HepG2 (cell line): ENCODE measurements at regions not wholly inside any gene's neighbourhood (a gene's known extent, or its start where the extent isn't known, plus 50 kb on each side); places are given as distances from the start of the nearest gene placed in this dataset.

Experiments
- ATAC-seq: fragments of 200-7000 bp; cut with Tn5 transposase; 3 replicates; pipeline ENCODE4 v1.9.1; 2020; ENCODE audit warnings: mild to moderate bottlenecking, moderate library complexity
- BruUV-seq: library from RNA; stranded (reverse); fragments of 400-500 nt; replicated peaks from 2 replicates; lab custom pipeline; 2021; lab: Mats Ljungman, UMichigan
- CTCF ChIA-PET: fragments of 300-600 bp; formaldehyde crosslinking; extraction: SDS; loops from one replicate; lab custom pipeline; 2021; ENCODE audit warnings: low total read pairs, inconsistent platforms, low intra/inter-chr PET ratio; lab: Yijun Ruan, JAX
- POLR2A ChIA-PET: fragments of 350-600 bp; sonication (Branson Sonifier 250); formaldehyde crosslinking; loops from one replicate; lab custom pipeline; 2020; ENCODE audit warnings: antibody characterized with exemption, inconsistent platforms; lab: Yijun Ruan, JAX
- DNase-seq: peaks from one replicate; pipeline ENCODE4 v3.0.0-alpha.2; 2015; ENCODE audit warnings: low spot score
- FAIRE-seq: peaks from 3 replicates; lab custom pipeline; 2011; peaks lifted over from hg19 to GRCh38; lab: Jason Lieb, UNC
- H2AFZ ChIP-seq: one replicate; pipeline ENCODE4 v1.6.1; 2011; ENCODE audit warnings: low read length, inconsistent platforms
- H3K27ac ChIP-seq: fragments of 300-600 bp; 3 replicates; pipeline ENCODE4 v1.8.0; 2011; ENCODE audit warnings: mixed run types, mild to moderate bottlenecking, mixed read lengths, low read length, inconsistent platforms; ENCODE audit not compliant: insufficient read depth; ENCODE audit errors: extremely low read length
- H3K27me3 ChIP-seq, 2 experiments: fragments of 200-600 bp in 1 of 2; 2 replicates in 1 of 2; 3 replicates in 1 of 2; pipeline versions ENCODE4 v1.6.0 to v1.8.0; 2011; ENCODE audit warnings: low read length in 2 of 2, mild to moderate bottlenecking in 2 of 2, moderate library complexity in 2 of 2, inconsistent platforms in 1 of 2; ENCODE audit not compliant: insufficient read depth in 2 of 2, control insufficient read depth in 1 of 2
- H3K36me3 ChIP-seq, 2 experiments: fragments of 200-600 bp in 1 of 2; replicated peaks in 1 of 2; 2 replicates in 1 of 2; 3 replicates in 1 of 2; pipeline versions ENCODE4 v1.5.1 to v1.8.0; 2011; ENCODE audit warnings: low read length in 2 of 2, inconsistent platforms in 1 of 2; ENCODE audit not compliant: insufficient read depth in 2 of 2, control insufficient read depth in 1 of 2
- H3K4me1 ChIP-seq: 2 replicates; pipeline ENCODE4 v1.5.1; 2012; ENCODE audit warnings: low read length, inconsistent platforms; ENCODE audit not compliant: insufficient read depth
- H3K4me2 ChIP-seq: 2 replicates; pipeline ENCODE4 v1.6.0; 2011; ENCODE audit warnings: low read depth, low read length, inconsistent platforms
- H3K4me3 ChIP-seq, 3 experiments: fragments of 200-600 bp in 1 of 3; sonication (generic), shearing (Covaris generic) in 1 of 3; replicated peaks in 1 of 3; 2 replicates each; pipeline ENCODE4 v1.5.1; 2011 to 2016; ENCODE audit warnings: low read length in 3 of 3, inconsistent platforms in 2 of 3, low read depth in 2 of 3, mild to moderate bottlenecking in 2 of 3, control low read depth in 1 of 3, mixed read lengths in 1 of 3; ENCODE audit not compliant: insufficient read depth in 1 of 3
- H3K79me2 ChIP-seq: one replicate; pipeline ENCODE4 v1.6.1; 2011; ENCODE audit warnings: low read length, inconsistent platforms; ENCODE audit not compliant: insufficient read depth
- H3K9ac ChIP-seq: 2 replicates; pipeline ENCODE4 v1.6.0; 2011; ENCODE audit warnings: mild to moderate bottlenecking, low read depth, low read length, inconsistent platforms; ENCODE audit not compliant: insufficient read depth
- H3K9me3 ChIP-seq: 2 replicates; pipeline ENCODE4 v1.5.1; 2012; ENCODE audit warnings: mild to moderate bottlenecking, low read length
- H4K20me1 ChIP-seq: 2 replicates; pipeline ENCODE4 v1.6.0; 2011; ENCODE audit warnings: inconsistent platforms, mild to moderate bottlenecking, low read length, moderate library complexity; ENCODE audit not compliant: insufficient read depth
- FOSL2 ChIP-seq: sonication (generic); formaldehyde crosslinking; IDR thresholded peaks from 2 replicates; pipeline ENCODE4 v1.4.0; 2020; ENCODE audit warnings: missing genetic modification reagents
- MATR3 ChIP-seq: sonication (generic); formaldehyde crosslinking; IDR thresholded peaks from 2 replicates; pipeline ENCODE4 v1.4.0; 2020; ENCODE audit warnings: missing genetic modification reagents
- MED8 ChIP-seq: sonication (generic); formaldehyde crosslinking; IDR thresholded peaks from 2 replicates; pipeline ENCODE4 v1.8.1; 2023; ENCODE audit warnings: mild to moderate bottlenecking, missing genetic modification reagents; ENCODE audit not compliant: insufficient replicate concordance
- NBN ChIP-seq: fragments of 450-650 bp; conservative IDR thresholded peaks from 2 replicates; pipeline ENCODE4 v1.6.1; 2017
- NCOR1 ChIP-seq: fragments of 200-600 bp; sonication (generic); IDR thresholded peaks from 2 replicates; pipeline ENCODE4 v1.7.0; 2017; ENCODE audit warnings: antibody characterized with exemption, low read length, borderline replicate concordance
- ZFP91 ChIP-seq: sonication (generic); formaldehyde crosslinking; IDR thresholded peaks from 2 replicates; pipeline ENCODE4 v1.9.0; 2022; ENCODE audit warnings: missing genetic modification reagents, mild to moderate bottlenecking, borderline replicate concordance
- ZNF18 ChIP-seq: sonication (generic); formaldehyde crosslinking; IDR thresholded peaks from 2 replicates; pipeline ENCODE4 v1.8.0; 2022; ENCODE audit warnings: mild to moderate bottlenecking, missing genetic modification reagents; ENCODE audit not compliant: insufficient replicate concordance
- ZNF20 ChIP-seq: sonication (generic); formaldehyde crosslinking; IDR thresholded peaks from 2 replicates; pipeline ENCODE4 v1.4.0; 2020; ENCODE audit warnings: mild to moderate bottlenecking, moderate library complexity, missing genetic modification reagents
- ZNF460 ChIP-seq: sonication (generic); formaldehyde crosslinking; IDR thresholded peaks from 2 replicates; pipeline ENCODE4 v1.5.1; 2020; ENCODE audit warnings: missing genetic modification reagents, mild to moderate bottlenecking, borderline replicate concordance
- ZNF737 ChIP-seq: sonication (generic); formaldehyde crosslinking; IDR thresholded peaks from 2 replicates; pipeline ENCODE4 v1.5.0; 2020; ENCODE audit warnings: missing genetic modification reagents, mild to moderate bottlenecking, borderline replicate concordance
- ZNF780A ChIP-seq: sonication (generic); formaldehyde crosslinking; IDR thresholded peaks from 2 replicates; pipeline ENCODE4 v1.8.0; 2022; ENCODE audit warnings: mild to moderate bottlenecking, missing genetic modification reagents, moderate library complexity
- WGBS: methylation state at CpG from one replicate; pipeline ENCODE4 v1.1.6; 2017; ENCODE audit warnings: low lambda C conversion rate; 5-methylcytosine and 5-hydroxymethylcytosine counted together
- in situ Hi-C: cut with HindIII; loops from 2 replicates; pipeline ENCODE4 v1.10.0; 2017; ENCODE audit warnings: low pct_unique_long_range_greater_than_20kb; ENCODE audit not compliant: extremely low pct_ligation_motif_present
- intact Hi-C: fragments of 100-400 bp; cut with micrococcal nuclease; formaldehyde crosslinking; loops from one replicate; pipeline ENCODE4 v1.10.0; 2022; ENCODE audit not compliant: unreplicated experiment

- TF ChIP-seq NBN = no peak
- TF ChIP-seq ZNF18 (CRISPR knock-in tag) = no peak
- no peak for TF ChIP-seq ZNF20 (CRISPR knock-in tag)
- TF ChIP-seq ZNF460 (CRISPR knock-in tag) = no peak
- no peak for TF ChIP-seq ZNF780A (CRISPR knock-in tag)
- TF ChIP-seq ZNF737 (CRISPR knock-in tag) = no peak
- DNase-seq (no peak), ATAC-seq (no peak), FAIRE-seq (no peak)
- Histone ChIP-seq H3K27ac (no peak overlapping the region), H3K4me2 (no peak overlapping the region), H3K27me3 (no peaks in the 10 kb centered on the region), H3K9ac (no peak overlapping the region), H4K20me1 (no peaks in the 10 kb centered on the region), H3K79me2 (no peaks in the 10 kb centered on the region), H3K9me3 (peaks cover 78% of the 10 kb centered on the region), H3K4me1 (no peaks in the 10 kb centered on the region), H2AFZ (no peak overlapping the region), H3K4me3 (no peak overlapping the region), H3K36me3 (no peaks in the 10 kb centered on the region)
- ChIA-PET POLR2A (no interaction called here), CTCF (no interaction called here)
- BruUV-seq = no TSS peak
- intact Hi-C loops = no loop called here
- 3% methylated on average over 2 of the region's 2 CpGs for WGBS
- in situ Hi-C loops = no loop called here
Measured at GRCh38 chr21:25416669-25417068, 190.6 kb downstream of the MRPL39 start.

DNA sequence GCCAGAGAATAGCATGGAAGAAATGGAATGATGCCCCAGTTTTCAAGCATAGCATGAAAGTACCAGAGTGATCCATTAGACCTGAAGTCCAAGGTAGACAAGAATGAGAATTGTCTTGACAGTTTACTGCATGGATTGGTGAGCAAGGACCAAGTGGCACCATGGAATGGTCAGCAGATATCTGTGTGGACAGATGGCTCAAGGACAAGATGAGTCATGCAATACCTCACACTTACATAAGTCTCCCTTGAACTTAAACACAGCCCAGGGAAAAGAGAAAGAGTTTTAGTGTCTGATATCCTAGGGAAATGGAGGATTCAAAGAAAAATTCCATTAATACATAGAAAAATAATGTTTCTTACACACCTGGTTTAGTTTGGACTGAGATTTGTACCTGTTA, 195.2 kb downstream of the MRPL39 start:
- in situ Hi-C loops = no loop called here
- Histone ChIP-seq H3K4me2 (no peak overlapping the region), H3K27ac (no peak overlapping the region), H3K79me2 (no peaks in the 10 kb centered on the region), H3K4me1 (no peaks in the 10 kb centered on the region), H2AFZ (no peak overlapping the region), H3K36me3 (no peaks in the 10 kb centered on the region), H3K9ac (no peak overlapping the region), H4K20me1 (no peaks in the 10 kb centered on the region), H3K4me3 (no peak overlapping the region), H3K27me3 (no peaks in the 10 kb centered on the region), H3K9me3 (peaks cover 48% of the 10 kb centered on the region)
- POLR2A ChIA-PET = no interaction called here
- ATAC-seq (no peak), DNase-seq (no peak), FAIRE-seq (no peak)
- intact Hi-C loops = no loop called here
- no TSS peak for BruUV-seq
- TF ChIP-seq NCOR1 (no peak), ZFP91 (no peak), FOSL2 (0 out of 2 replicates have a peak, but pooled peaks have one; percentile 20), MED8 (CRISPR knock-in tag) (no peak), MATR3 (CRISPR knock-in tag) (no peak)
- CTCF ChIA-PET = no interaction called here
